GM12878 (cell line): ENCODE measurements at regions not wholly inside any gene's neighbourhood (a gene's known extent, or its start where the extent isn't known, plus 50 kb on each side); places are given as distances from the start of the nearest gene placed in this dataset.

Experiments
- ATAC-seq: fragments of 200-7000 bp; cut with Tn5 transposase; 3 replicates; pipeline ENCODE4 v1.9.1; 2020; ENCODE audit warnings: mild to moderate bottlenecking, moderate library complexity
- BruUV-seq: library from RNA; stranded (reverse); fragments of 400-500 nt; replicated peaks from 2 replicates; lab custom pipeline; 2021; lab: Mats Ljungman, UMichigan
- CTCF ChIA-PET: fragments of 300-600 bp; sonication (Branson Sonifier 250); formaldehyde crosslinking; extraction: SDS; loops from one replicate; lab custom pipeline; 2021; ENCODE audit warnings: inconsistent platforms; lab: Yijun Ruan, JAX
- POLR2A ChIA-PET: fragments of 350-600 bp; formaldehyde crosslinking; extraction: SDS; loops from one replicate; lab custom pipeline; 2021; ENCODE audit warnings: inconsistent platforms; lab: Charles Lee
- RAD21 ChIA-PET: fragments of 300-600 bp; sonication (Branson Sonifier 250); formaldehyde crosslinking; loops from one replicate; lab custom pipeline; 2023; ENCODE audit warnings: antibody characterized with exemption; ENCODE audit not compliant: unreplicated experiment; lab: Charles Lee
- SMC1A ChIA-PET: fragments of 300-600 bp; sonication (Branson Sonifier 250); formaldehyde crosslinking; loops from one replicate; lab custom pipeline; 2023; ENCODE audit not compliant: unreplicated experiment, uncharacterized antibody; lab: Charles Lee
- DNase-seq: peaks from one replicate; pipeline ENCODE4 v3.0.0-alpha.2; 2011; ENCODE audit warnings: low read depth, low spot score
- FAIRE-seq: peaks from 3 replicates; lab custom pipeline; 2011; peaks lifted over from hg19 to GRCh38; lab: Jason Lieb, UNC
- H2AFZ ChIP-seq: 2 replicates; pipeline ENCODE4 v1.6.0; 2011; ENCODE audit warnings: low read depth, low read length, control low read depth; ENCODE audit not compliant: control insufficient read depth
- H3K27ac ChIP-seq: 2 replicates; pipeline ENCODE4 v1.5.1; 2011; ENCODE audit warnings: control low read depth; ENCODE audit not compliant: control insufficient read depth, insufficient read depth
- H3K27me3 ChIP-seq, 2 experiments: replicated peaks in 1 of 2; 2 replicates each; pipeline versions ENCODE4 v1.6.0 to v1.6.1; 2011; ENCODE audit warnings: low read length in 1 of 2; ENCODE audit not compliant: control insufficient read depth in 2 of 2, insufficient read depth in 2 of 2
- H3K36me3 ChIP-seq, 2 experiments: 2 replicates each; pipeline ENCODE4 v1.5.1; 2011; ENCODE audit warnings: low read length in 1 of 2; ENCODE audit not compliant: control insufficient read depth in 2 of 2, insufficient read depth in 2 of 2
- H3K4me1 ChIP-seq: 2 replicates; pipeline ENCODE4 v1.6.1; 2011; ENCODE audit warnings: mild to moderate bottlenecking, low read length, moderate library complexity, mixed read lengths; ENCODE audit not compliant: control insufficient read depth, insufficient read depth
- H3K4me2 ChIP-seq: 2 replicates; pipeline ENCODE4 v1.6.0; 2011; ENCODE audit warnings: control low read depth; ENCODE audit not compliant: control insufficient read depth, insufficient read depth
- H3K4me3 ChIP-seq: fragments of 200-600 bp; sonication (generic); 2 replicates; pipeline ENCODE4 v1.5.1; 2016
- H3K79me2 ChIP-seq: 2 replicates; pipeline ENCODE4 v1.6.0; 2011; ENCODE audit warnings: low read length; ENCODE audit not compliant: control insufficient read depth, insufficient read depth
- H3K9ac ChIP-seq: 2 replicates; pipeline ENCODE4 v1.8.0; 2011; ENCODE audit warnings: low read length, control low read depth, mixed read lengths; ENCODE audit not compliant: control insufficient read depth, insufficient read depth
- H3K9me3 ChIP-seq: replicated peaks from 3 replicates; pipeline ENCODE4 v1.5.1; 2011; ENCODE audit warnings: mild to moderate bottlenecking, low read length; ENCODE audit not compliant: control insufficient read depth, insufficient read depth
- H4K20me1 ChIP-seq: 2 replicates; pipeline ENCODE4 v1.6.0; 2011; ENCODE audit not compliant: control insufficient read depth, insufficient read depth
- BCL11A ChIP-seq: IDR thresholded peaks from 2 replicates; pipeline ENCODE4 v1.6.1; 2011; ENCODE audit warnings: low read depth, low read length
- BRCA1 ChIP-seq: IDR thresholded peaks from 2 replicates; pipeline ENCODE4 v1.6.1; 2011; ENCODE audit warnings: low read depth, low read length, improper control_type of control experiment
- CBX3 ChIP-seq: fragments of 200-600 bp; sonication (generic); IDR thresholded peaks from 2 replicates; pipeline ENCODE4 v1.6.1; 2016; ENCODE audit warnings: low read depth, borderline replicate concordance
- HDAC2 ChIP-seq: fragments of 200-600 bp; sonication (generic); IDR thresholded peaks from 2 replicates; pipeline ENCODE4 v1.6.1; 2017
- NR2C2 ChIP-seq: IDR thresholded peaks from 2 replicates; pipeline ENCODE4 v1.6.1; 2011; ENCODE audit warnings: borderline replicate concordance, low read depth; ENCODE audit not compliant: control insufficient read depth, insufficient read length
- PRDM15 ChIP-seq: fragments of 450-650 bp; formaldehyde crosslinking; IDR thresholded peaks from 2 replicates; pipeline ENCODE4 v1.4.0; 2020; ENCODE audit warnings: mild to moderate bottlenecking, moderate library complexity
- SIX5 ChIP-seq: IDR thresholded peaks from 2 replicates; pipeline ENCODE4 v1.6.1; 2011; ENCODE audit warnings: mild to moderate bottlenecking, low read depth, low read length, moderate library complexity; ENCODE audit not compliant: severe bottlenecking
- SMAD5 ChIP-seq: IDR thresholded peaks from 2 replicates; pipeline ENCODE4 v1.6.1; 2016; ENCODE audit warnings: antibody characterized with exemption, low read depth
- SP1 ChIP-seq: IDR thresholded peaks from one replicate; pipeline ENCODE4 v1.6.1; 2011; ENCODE audit warnings: low read depth, low read length
- TBL1XR1 ChIP-seq: IDR thresholded peaks from 2 replicates; pipeline ENCODE4 v1.6.1; 2012; ENCODE audit warnings: low read depth, low read length, improper control_type of control experiment
- ZNF24 ChIP-seq: fragments of 450-650 bp; IDR thresholded peaks from 2 replicates; pipeline ENCODE4 v1.6.1; 2017; ENCODE audit warnings: antibody characterized with exemption, mild to moderate bottlenecking
- ZNF687 ChIP-seq: fragments of 450-650 bp; IDR thresholded peaks from 2 replicates; pipeline ENCODE4 v1.6.1; 2017; ENCODE audit warnings: mild to moderate bottlenecking, moderate library complexity
- ZSCAN29 ChIP-seq: fragments of 450-650 bp; IDR thresholded peaks from 2 replicates; pipeline ENCODE4 v1.6.1; 2017; ENCODE audit warnings: mild to moderate bottlenecking, moderate library complexity
- WGBS: methylation state at CpG from one replicate; pipeline ENCODE4 v1.1.6; 2016; ENCODE audit warnings: low lambda C conversion rate; ENCODE audit not compliant: insufficient replicate concordance, insufficient coverage; ENCODE audit errors: missing lambda C conversion rate; 5-methylcytosine and 5-hydroxymethylcytosine counted together
- in situ Hi-C: fragments of 300-500 bp; cut with MboI; formaldehyde crosslinking; loops from 9 replicates; pipeline ENCODE4 v1.14.3; 2018; ENCODE audit warnings: mixed read lengths
- intact Hi-C: fragments of 100-400 bp; cut with micrococcal nuclease; formaldehyde crosslinking; loops from one replicate; pipeline ENCODE4 v1.14.2; 2022; ENCODE audit not compliant: unreplicated experiment
- TF ChIP-seq, protein P1 (sequence below): IDR thresholded peaks from 2 replicates; pipeline ENCODE4 v1.6.1; 2012; ENCODE audit warnings: mild to moderate bottlenecking, low read depth, low read length

GRCh38 chr13:112213467-112214255 lies 146.7 kb downstream of the SOX1 start:
- no peak for FAIRE-seq
- POLR2A ChIA-PET = no interaction called here
- WGBS = 38% methylated on average over 24 of the region's 24 CpGs

More at GRCh38 chr13:112213467-112214255, 146.7 kb downstream of the SOX1 start:
- CTCF ChIA-PET = no interaction called here
- DNase-seq (no peak), ATAC-seq (no peak)
- no peaks in the 10 kb centered on the region for H4K20me1 ChIP-seq
- H3K27ac ChIP-seq = no peak overlapping the region
- in situ Hi-C loops = no loop called here
- no peaks in the 10 kb centered on the region for H3K36me3 ChIP-seq
- H3K79me2 ChIP-seq = no peaks in the 10 kb centered on the region
- SMC1A ChIA-PET = no interaction called here
- H2AFZ ChIP-seq = no peak overlapping the region
- BruUV-seq = no TSS peak
- no peak overlapping the region for H3K4me2 ChIP-seq
- RAD21 ChIA-PET = no interaction called here
- H3K9ac ChIP-seq = no peak overlapping the region
- no peak overlapping the region for H3K4me3 ChIP-seq
- H3K4me1 ChIP-seq = no peaks in the 10 kb centered on the region
- no peak for TF ChIP-seq TBL1XR1
- no peak for TF ChIP-seq NR2C2
- no peak for TF ChIP-seq PRDM15 (CRISPR knock-in tag)
- no peak for TF ChIP-seq BRCA1
- no peak for TF ChIP-seq SP1
- TF ChIP-seq, protein P1, sequence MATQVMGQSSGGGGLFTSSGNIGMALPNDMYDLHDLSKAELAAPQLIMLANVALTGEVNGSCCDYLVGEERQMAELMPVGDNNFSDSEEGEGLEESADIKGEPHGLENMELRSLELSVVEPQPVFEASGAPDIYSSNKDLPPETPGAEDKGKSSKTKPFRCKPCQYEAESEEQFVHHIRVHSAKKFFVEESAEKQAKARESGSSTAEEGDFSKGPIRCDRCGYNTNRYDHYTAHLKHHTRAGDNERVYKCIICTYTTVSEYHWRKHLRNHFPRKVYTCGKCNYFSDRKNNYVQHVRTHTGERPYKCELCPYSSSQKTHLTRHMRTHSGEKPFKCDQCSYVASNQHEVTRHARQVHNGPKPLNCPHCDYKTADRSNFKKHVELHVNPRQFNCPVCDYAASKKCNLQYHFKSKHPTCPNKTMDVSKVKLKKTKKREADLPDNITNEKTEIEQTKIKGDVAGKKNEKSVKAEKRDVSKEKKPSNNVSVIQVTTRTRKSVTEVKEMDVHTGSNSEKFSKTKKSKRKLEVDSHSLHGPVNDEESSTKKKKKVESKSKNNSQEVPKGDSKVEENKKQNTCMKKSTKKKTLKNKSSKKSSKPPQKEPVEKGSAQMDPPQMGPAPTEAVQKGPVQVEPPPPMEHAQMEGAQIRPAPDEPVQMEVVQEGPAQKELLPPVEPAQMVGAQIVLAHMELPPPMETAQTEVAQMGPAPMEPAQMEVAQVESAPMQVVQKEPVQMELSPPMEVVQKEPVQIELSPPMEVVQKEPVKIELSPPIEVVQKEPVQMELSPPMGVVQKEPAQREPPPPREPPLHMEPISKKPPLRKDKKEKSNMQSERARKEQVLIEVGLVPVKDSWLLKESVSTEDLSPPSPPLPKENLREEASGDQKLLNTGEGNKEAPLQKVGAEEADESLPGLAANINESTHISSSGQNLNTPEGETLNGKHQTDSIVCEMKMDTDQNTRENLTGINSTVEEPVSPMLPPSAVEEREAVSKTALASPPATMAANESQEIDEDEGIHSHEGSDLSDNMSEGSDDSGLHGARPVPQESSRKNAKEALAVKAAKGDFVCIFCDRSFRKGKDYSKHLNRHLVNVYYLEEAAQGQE = no peak
- no peak for TF ChIP-seq BCL11A
- TF ChIP-seq ZSCAN29 = no peak
- no peak for TF ChIP-seq ZNF24
- TF ChIP-seq ZNF687 = no peak
- no peak for TF ChIP-seq HDAC2
- TF ChIP-seq SMAD5 = no peak
- TF ChIP-seq SIX5 = no peak
- no peak for TF ChIP-seq CBX3
- TF ChIP-seq, all 136 proteins: peak for 0
- intact Hi-C loops = no loop called here
- Histone ChIP-seq H3K27me3 (no peaks in the 10 kb centered on the region), H3K9me3 (no peaks in the 10 kb centered on the region; the same call in 2 of the 3 replicates)
